Activated CD4-positive, alpha-beta T cell treated with anti-CD3 and anti-CD28 coated beads, Interleukin-2, amount 50 U/mL, for 16 hours (primary cell): ENCODE measurements at regions not wholly inside any gene's neighbourhood (a gene's known extent, or its start where the extent isn't known, plus 50 kb on each side); places are given as distances from the start of the nearest gene placed in this dataset.
A peak's percentile ranks its signal among the peaks of the same experiment; 100 is the strongest.

ENCODE experiments used
- DNase-seq: peaks from one replicate; pipeline ENCODE4 v3.0.0-alpha.2; 2020

GRCh38 chr7:42858570-42858969 is 53.3 kb downstream of the C7orf25 start:
- no peak for DNase-seq

DNA sequence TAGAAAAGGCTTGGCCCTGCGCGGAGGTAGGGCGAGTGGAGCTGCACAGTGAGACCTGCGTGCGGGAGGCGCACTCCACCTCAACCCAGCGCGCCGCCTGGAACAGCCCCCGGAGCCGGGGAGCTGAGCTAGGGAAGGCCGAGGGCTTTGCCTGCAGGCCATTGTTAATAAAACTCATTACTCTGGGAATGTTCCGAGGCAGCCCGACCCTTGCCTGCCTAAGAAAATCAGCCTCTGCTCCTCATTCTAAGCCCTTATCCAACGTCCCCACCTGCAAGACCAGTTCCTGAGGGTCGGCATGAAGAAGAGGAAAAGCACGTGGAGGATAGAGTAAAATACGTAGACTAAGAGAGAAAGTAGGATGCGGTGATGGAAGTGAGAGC is 55.3 kb downstream of the C7orf25 start:
- no peak for DNase-seq

- no peak for DNase-seq
These were observed 57.2 kb downstream of the C7orf25 start for GRCh38 chr7:42854571-42855118.

- DNase-seq: no peak
These were observed 59.3 kb downstream of the C7orf25 start for GRCh38 chr7:42852531-42852930.

GRCh38 chr7:42843205-42843800 is 68.6 kb downstream of the C7orf25 start:
- DNase-seq: peak; percentile 18

DNA sequence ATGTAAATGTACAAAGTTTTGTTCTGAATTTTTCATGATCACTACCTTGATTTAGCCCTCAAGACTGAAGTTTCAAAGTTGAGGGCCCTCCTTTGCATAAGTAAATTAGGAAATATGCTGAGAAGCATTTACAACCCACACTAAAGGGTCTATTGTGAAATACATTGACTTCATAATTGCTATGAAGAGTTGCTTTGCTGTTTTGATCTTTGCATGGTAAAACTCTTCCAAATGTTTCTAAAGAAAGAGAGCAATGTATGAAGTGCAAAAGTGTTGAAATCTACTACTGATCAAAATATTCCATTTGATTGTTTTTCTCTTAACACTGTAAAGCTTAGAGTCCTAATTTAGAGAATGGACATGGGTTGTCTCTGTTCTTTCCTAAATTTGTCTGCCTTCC is 77.2 kb downstream of the C7orf25 start:
- no peak for DNase-seq

DNA sequence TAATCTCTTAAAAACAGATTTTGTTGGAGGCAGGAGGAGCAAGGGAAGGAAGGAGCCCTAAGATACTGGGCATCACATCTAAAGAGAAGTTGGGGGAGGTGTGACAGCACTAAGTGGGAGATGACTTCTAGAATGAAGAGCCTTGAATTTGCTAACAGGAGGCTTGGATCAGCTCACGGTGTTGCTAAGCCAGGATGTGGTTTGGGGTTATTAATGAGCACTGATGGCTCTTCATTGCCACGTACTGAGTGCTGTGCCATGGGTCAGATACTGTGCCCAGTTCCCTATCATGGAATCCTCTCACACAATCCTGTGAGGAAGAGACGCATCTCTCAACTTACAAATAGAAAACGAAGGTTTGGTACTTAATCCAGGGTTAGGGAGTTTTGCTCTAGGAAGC is 78.5 kb downstream of the C7orf25 start:
- no peak for DNase-seq

- no peak for DNase-seq
These were observed 79.2 kb downstream of the C7orf25 start for GRCh38 chr7:42832667-42833066.

DNA sequence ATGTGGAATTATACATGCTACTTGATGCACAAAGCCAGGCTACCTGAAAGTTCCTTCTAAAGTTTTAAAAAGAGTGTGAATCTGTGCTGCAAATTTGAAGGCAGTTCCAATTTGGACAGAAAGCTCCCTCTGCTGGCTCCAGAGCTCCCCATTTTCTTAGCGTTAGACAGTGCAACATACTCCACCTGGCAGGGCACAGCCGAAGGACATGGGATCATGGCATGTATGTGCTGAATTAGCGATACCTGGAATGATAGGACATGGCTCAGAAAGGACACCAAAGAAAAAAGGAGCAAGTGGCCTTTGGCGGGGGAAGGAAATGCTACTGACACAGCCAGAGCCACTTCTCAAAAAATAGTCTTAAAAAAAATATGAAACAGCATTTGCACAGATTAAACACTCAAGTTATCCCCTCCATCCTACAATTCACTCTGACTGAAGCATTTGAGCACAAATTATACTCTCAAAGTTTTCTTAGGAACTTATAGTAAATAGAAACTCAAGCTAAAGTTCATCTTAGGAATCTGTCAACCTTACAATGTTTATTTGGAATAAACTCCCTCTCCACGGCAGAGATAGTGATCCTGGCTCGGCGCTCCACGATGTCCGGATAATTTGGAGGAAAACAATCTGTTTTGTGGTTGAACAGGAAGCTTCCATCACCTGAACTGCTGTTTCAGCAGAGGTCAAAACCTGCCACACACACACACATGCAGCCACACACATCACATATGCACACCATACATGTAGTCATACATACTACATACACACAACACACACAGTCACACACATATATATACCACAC is 80.0 kb downstream of the C7orf25 start:
- DNase-seq: no peak

- no peak for DNase-seq
These were observed 80.7 kb downstream of the C7orf25 start for GRCh38 chr7:42831006-42831717.

DNA sequence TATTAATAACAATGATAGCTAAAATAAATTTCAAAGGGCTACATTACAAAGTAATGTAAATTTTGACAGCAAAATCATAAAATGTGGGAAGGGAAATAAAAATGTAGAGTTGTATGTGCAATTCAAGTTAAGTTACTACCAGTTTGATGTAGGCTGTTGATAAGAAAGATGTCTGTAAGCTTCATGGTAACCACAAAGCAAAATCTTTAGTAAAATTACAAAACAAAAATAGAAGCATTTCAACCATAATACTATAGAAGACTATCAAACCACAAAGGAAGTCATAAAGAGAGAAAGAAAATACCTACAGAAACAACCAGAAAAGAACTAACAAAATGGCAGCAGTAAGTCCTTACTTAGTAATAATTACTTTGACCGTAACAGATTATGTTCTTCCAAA is 99.1 kb downstream of the C7orf25 start:
- no peak for DNase-seq

DNA sequence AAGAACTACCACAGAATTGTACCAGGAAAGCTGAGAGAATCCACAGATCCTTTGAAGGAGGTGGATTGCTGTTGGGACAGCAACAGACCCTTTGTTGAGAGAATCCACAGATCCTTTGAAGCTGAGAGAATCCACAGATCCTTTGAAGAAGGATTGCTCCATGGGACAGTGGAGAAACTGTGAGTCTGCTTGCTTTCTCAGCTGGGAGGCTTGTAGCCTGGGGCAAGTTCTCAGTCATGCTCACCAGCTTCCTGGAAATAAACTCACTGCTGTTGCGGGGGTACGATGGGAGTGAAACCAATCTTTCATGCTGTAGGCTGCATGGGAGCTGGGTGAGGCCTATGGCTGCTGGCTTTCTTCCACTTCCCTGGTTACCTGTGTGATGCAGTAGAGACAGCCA is 106.3 kb downstream of the C7orf25 start:
- DNase-seq: no peak

- no peak for DNase-seq
These were observed 117.2 kb downstream of the C7orf25 start for GRCh38 chr7:42794673-42795072.

DNA sequence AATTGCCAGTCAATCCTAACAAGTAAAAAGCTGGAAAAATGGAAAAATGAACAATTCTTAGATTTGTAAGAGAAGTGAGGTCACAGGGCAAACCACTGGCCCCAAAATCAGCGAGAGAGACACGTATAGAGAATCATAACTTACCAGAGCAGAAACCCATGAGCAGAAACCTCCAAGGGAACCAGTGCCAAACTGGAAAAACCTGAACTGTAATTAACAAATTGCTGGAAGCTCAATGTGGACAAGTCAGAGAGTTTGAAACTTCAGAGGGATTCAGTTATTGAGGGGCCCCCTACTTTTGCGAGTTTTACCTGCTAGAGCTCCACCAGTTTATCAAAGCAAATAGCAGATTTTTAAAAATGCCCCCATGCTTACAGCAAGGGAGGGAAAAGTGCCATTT is 119.0 kb downstream of the C7orf25 start:
- no peak for DNase-seq

- DNase-seq: no peak
These were observed 121.7 kb downstream of the C7orf25 start for GRCh38 chr7:42790196-42790595.

GRCh38 chr7:42774436-42774835 is 137.4 kb downstream of the C7orf25 start:
- no peak for DNase-seq

DNA sequence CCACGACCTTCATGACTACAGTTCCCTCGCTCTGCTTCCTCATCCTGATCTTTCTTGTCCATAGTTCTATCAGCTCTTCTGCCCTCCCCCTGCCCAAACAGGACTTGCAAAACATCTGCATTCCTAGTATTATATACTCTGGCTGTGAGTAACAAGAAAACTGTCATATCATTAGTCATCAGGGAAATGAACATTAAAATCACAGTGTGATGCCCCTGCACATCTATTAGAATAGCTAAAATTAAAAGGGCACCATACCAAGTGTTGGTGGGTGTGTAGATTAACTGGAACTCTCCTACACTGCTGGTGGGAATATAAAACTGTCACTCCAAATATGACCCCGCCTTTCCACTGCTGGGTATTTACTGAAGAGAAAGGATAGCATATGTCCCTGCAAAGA is 141.8 kb downstream of the C7orf25 start:
- DNase-seq: no peak

- no peak for DNase-seq
These were observed 143.8 kb downstream of the C7orf25 start for GRCh38 chr7:42768045-42768444.

DNA sequence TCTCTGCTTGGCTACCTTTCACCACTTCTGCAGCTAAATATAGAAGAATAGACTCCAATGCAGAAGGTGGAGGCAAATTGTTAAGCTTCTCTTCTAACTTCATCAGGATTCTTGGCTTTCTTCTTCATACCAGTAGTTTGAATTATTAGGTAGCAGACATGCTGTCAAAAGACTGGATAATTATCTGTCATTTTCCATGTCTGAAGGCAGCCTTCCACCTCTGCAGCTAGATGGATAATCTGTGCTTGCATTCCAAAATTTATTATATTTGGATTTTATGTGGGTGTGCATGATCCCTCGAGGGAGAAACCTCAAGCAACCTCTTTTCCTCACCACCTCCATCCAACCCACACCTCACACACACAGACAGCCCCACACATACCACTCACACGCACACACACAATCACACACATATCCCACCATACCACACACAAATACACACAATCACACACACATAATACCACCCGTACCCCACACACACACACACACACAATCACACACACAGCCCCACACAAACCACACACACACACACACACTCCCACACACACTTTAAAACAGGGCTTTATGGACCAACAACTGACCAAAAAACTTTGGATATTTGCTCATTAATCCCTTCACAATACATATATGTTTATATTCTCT is 145.0 kb downstream of the C7orf25 start:
- no peak for DNase-seq

DNA sequence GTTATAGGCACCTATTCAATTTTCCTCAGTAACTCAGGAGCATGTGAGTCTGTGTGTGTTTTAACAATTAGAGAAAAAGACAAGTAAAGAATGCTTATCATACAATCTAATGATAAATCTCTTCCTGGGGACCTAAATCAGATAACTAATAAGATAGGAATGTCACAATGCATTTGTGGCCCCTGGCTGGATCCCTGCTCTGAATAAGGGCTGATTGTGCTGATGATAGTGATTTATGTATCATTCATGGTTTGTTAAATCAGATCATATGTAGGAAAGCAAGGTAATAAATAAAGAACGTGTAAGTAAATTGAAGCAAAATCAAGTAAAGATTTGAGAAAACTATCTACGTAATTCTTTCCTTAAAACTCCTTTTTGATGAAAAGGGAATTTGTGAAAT is 145.9 kb downstream of the C7orf25 start:
- no peak for DNase-seq

- no peak for DNase-seq
These were observed 148.7 kb downstream of the C7orf25 start for GRCh38 chr7:42763137-42763551.

GRCh38 chr7:42761486-42761885 is 150.4 kb downstream of the C7orf25 start:
- DNase-seq: no peak

DNA sequence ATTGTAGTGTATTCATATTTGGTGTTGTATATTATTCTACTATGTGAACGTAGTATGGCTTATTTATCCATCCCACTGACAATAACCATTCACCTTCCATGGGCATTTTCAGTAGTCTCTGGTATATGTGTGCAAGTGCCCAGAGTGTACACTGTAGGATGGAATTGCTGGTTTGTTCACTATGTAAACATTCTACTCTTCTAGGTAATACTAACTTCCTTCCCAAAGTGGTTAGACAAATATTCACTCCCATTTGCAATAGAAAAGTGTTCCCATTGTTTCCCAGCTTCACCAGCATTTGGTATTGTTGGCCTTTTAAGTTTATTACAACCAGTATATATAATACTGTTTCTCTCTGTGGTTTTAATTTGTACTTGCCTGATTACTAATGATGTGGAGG is 153.7 kb downstream of the C7orf25 start:
- DNase-seq: no peak
